ENCODE measurements at regions not wholly inside any gene's neighbourhood (a gene's known extent, or its start where the extent isn't known, plus 50 kb on each side); places are given as distances from the start of the nearest gene placed in this dataset.

DNA sequence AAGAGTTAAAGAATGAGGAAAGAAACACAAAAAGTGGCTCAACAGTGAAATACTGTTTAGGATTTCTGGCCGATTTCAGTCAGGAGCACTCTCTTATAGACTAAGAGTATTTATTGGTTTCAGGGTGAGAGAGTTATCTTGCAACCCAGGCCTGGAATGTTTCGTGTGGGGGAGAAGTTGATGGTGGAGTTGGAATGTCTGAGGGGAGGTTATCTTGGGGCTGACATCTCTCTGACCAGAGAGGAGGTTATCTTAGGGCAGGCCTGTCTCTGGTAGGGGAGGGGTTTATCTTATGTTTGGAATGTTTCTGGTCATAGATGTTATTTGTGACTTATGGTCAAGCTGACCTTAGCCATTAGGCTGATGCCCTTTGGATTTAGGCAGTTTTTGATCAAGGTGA lies 80.3 kb downstream of the HTR1B start:
- H3K9me1 ChIP-seq (ENCODE audit: control insufficient read depth, extremely low read depth, insufficient read depth, low read length): no peaks in the 10 kb centered on the region
- no peaks in the 10 kb centered on the region for H3K36me3 ChIP-seq (ENCODE audit: control insufficient read depth in 2 of 2, extremely low read depth in 1 of 2, insufficient read depth in 2 of 2, low read length in 2 of 2)
- no peak for FAIRE-seq
- H4K20me1 ChIP-seq (ENCODE audit: control insufficient read depth, extremely low read depth, insufficient read depth, low read length): no peaks in the 10 kb centered on the region
- dilution Hi-C loops (cut with MboI; ENCODE audit: extremely low pct_ligation_motif_present, low sequenced_read_pairs): no loop called here
- no peaks in the 10 kb centered on the region for H3K27me3 ChIP-seq (ENCODE audit: control insufficient read depth, extremely low read depth, insufficient read depth, low read length)
- no peak overlapping the region for H3K4me3 ChIP-seq (ENCODE audit: control insufficient read depth in 2 of 3, extremely low read depth in 1 of 3, insufficient read depth in 2 of 3, low read depth in 1 of 3, low read length in 3 of 3)
- H3K9ac ChIP-seq (ENCODE audit: control insufficient read depth, extremely low read depth, insufficient read depth, low read length): no peak overlapping the region
- H3K4me2 ChIP-seq (ENCODE audit: control insufficient read depth, extremely low read depth, insufficient read depth, low read depth, low read length): no peak overlapping the region
- no peak for TF ChIP-seq EZH2 (IDR thresholded peaks at IDR 0.05; ENCODE audit: low read length)
- TF ChIP-seq, protein P1, sequence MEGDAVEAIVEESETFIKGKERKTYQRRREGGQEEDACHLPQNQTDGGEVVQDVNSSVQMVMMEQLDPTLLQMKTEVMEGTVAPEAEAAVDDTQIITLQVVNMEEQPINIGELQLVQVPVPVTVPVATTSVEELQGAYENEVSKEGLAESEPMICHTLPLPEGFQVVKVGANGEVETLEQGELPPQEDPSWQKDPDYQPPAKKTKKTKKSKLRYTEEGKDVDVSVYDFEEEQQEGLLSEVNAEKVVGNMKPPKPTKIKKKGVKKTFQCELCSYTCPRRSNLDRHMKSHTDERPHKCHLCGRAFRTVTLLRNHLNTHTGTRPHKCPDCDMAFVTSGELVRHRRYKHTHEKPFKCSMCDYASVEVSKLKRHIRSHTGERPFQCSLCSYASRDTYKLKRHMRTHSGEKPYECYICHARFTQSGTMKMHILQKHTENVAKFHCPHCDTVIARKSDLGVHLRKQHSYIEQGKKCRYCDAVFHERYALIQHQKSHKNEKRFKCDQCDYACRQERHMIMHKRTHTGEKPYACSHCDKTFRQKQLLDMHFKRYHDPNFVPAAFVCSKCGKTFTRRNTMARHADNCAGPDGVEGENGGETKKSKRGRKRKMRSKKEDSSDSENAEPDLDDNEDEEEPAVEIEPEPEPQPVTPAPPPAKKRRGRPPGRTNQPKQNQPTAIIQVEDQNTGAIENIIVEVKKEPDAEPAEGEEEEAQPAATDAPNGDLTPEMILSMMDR (optimal IDR thresholded peaks at IDR 0.05 in 1 of 3, IDR thresholded peaks at IDR 0.05 in 1 of 3, conservative IDR thresholded peaks at IDR 0.05 in 1 of 3; ENCODE audit: extremely low read depth in 1 of 3, insufficient read depth in 2 of 3, low read length in 3 of 3): no peak
- no peak for DNase-seq (ENCODE audit: low read depth, low spot score)
- no peaks in the 10 kb centered on the region for H3K79me2 ChIP-seq (ENCODE audit: control insufficient read depth, insufficient read depth, low read length)
- no peaks in the 10 kb centered on the region for H3K9me3 ChIP-seq (ENCODE audit: control insufficient read depth, low read depth, low read length)
- no peak overlapping the region for H2AFZ ChIP-seq (ENCODE audit: control insufficient read depth, low read length)
- no peak overlapping the region for H3K27ac ChIP-seq (ENCODE audit: control insufficient read depth, insufficient read depth, low read length)
- H3K4me1 ChIP-seq (ENCODE audit: control insufficient read depth, extremely low read depth, insufficient read depth, low read length): no peaks in the 10 kb centered on the region

GRCh38 chr6:77373955-77374354 lies 89.3 kb downstream of the HTR1B start:
- Histone ChIP-seq H3K9me1 (ENCODE audit: control insufficient read depth, extremely low read depth, insufficient read depth, low read length) (no peaks in the 10 kb centered on the region), H3K9me3 (ENCODE audit: control insufficient read depth, low read depth, low read length) (no peaks in the 10 kb centered on the region), H3K9ac (ENCODE audit: control insufficient read depth, extremely low read depth, insufficient read depth, low read length) (no peak overlapping the region), H3K79me2 (ENCODE audit: control insufficient read depth, insufficient read depth, low read length) (no peaks in the 10 kb centered on the region), H4K20me1 (ENCODE audit: control insufficient read depth, extremely low read depth, insufficient read depth, low read length) (no peaks in the 10 kb centered on the region), H3K4me2 (ENCODE audit: control insufficient read depth, extremely low read depth, insufficient read depth, low read depth, low read length) (no peak overlapping the region), H3K27me3 (ENCODE audit: control insufficient read depth, extremely low read depth, insufficient read depth, low read length) (no peaks in the 10 kb centered on the region), H3K4me1 (ENCODE audit: control insufficient read depth, extremely low read depth, insufficient read depth, low read length) (no peaks in the 10 kb centered on the region), H3K27ac (ENCODE audit: control insufficient read depth, insufficient read depth, low read length) (no peak overlapping the region), H3K4me3 (ENCODE audit: control insufficient read depth in 2 of 3, extremely low read depth in 1 of 3, insufficient read depth in 2 of 3, low read depth in 1 of 3, low read length in 3 of 3) (no peak overlapping the region), H2AFZ (ENCODE audit: control insufficient read depth, low read length) (no peak overlapping the region), H3K36me3 (ENCODE audit: control insufficient read depth in 2 of 2, extremely low read depth in 1 of 2, insufficient read depth in 2 of 2, low read length in 2 of 2) (no peaks in the 10 kb centered on the region)
- DNase-seq (ENCODE audit: low read depth, low spot score) (no peak), FAIRE-seq (no peak)
- TF ChIP-seq, protein P1 (optimal IDR thresholded peaks at IDR 0.05 in 1 of 3, IDR thresholded peaks at IDR 0.05 in 1 of 3, conservative IDR thresholded peaks at IDR 0.05 in 1 of 3; ENCODE audit: extremely low read depth in 1 of 3, insufficient read depth in 2 of 3, low read length in 3 of 3): no peak
- no peak for TF ChIP-seq EZH2 (IDR thresholded peaks at IDR 0.05; ENCODE audit: low read length)
- dilution Hi-C loops (cut with MboI; ENCODE audit: extremely low pct_ligation_motif_present, low sequenced_read_pairs): no loop called here

Measured in keratinocyte (primary cell).